ENCODE measurements at regions not wholly inside any gene's neighbourhood (a gene's known extent, or its start where the extent isn't known, plus 50 kb on each side); places are given as distances from the start of the nearest gene placed in this dataset.

GRCh38 chr10:4758256-4758655 is 67.8 kb upstream of the AKR1E2 start:
- H3K36me3 ChIP-seq (ENCODE audit: control insufficient read depth, insufficient read depth, low read length) = no peaks in the 10 kb centered on the region
- no peaks in the 10 kb centered on the region for H3K27me3 ChIP-seq (ENCODE audit: control insufficient read depth, insufficient read depth, low read length)
- DNase-seq = no peak
- no peaks in the 10 kb centered on the region for H3K9me3 ChIP-seq (replicated peaks; ENCODE audit: control insufficient read depth, low read depth, low read length)
- H3K27ac ChIP-seq (ENCODE audit: low read length) = no peak overlapping the region
- no peaks in the 10 kb centered on the region for H3K4me1 ChIP-seq (ENCODE audit: control insufficient read depth, insufficient read depth, low read length)
- no CpG with 5 or more reads among the region's 1 CpG for WGBS (ENCODE audit: insufficient coverage)
- no peak overlapping the region for H3K4me3 ChIP-seq (ENCODE audit: low read length)

- Histone ChIP-seq H3K27ac (ENCODE audit: low read length) (no peak overlapping the region), H3K4me1 (ENCODE audit: control insufficient read depth, insufficient read depth, low read length) (no peaks in the 10 kb centered on the region), H3K27me3 (ENCODE audit: control insufficient read depth, insufficient read depth, low read length) (no peaks in the 10 kb centered on the region), H3K36me3 (ENCODE audit: control insufficient read depth, insufficient read depth, low read length) (no peaks in the 10 kb centered on the region), H3K9me3 (replicated peaks; ENCODE audit: control insufficient read depth, low read depth, low read length) (no peaks in the 10 kb centered on the region), H3K4me3 (ENCODE audit: low read length) (no peak overlapping the region)
- DNase-seq = no peak
- WGBS (ENCODE audit: insufficient coverage) = 63% methylated on average over 3 of the region's 10 CpGs
These were observed 70.6 kb upstream of the AKR1E2 start for GRCh38 chr10:4755286-4755989.

- Histone ChIP-seq H3K4me1 (ENCODE audit: control insufficient read depth, insufficient read depth, low read length) (no peaks in the 10 kb centered on the region), H3K9me3 (replicated peaks; ENCODE audit: control insufficient read depth, low read depth, low read length) (no peaks in the 10 kb centered on the region), H3K36me3 (ENCODE audit: control insufficient read depth, insufficient read depth, low read length) (no peaks in the 10 kb centered on the region), H3K27ac (ENCODE audit: low read length) (no peak overlapping the region), H3K4me3 (ENCODE audit: low read length) (no peak overlapping the region), H3K27me3 (ENCODE audit: control insufficient read depth, insufficient read depth, low read length) (no peaks in the 10 kb centered on the region)
- WGBS (ENCODE audit: insufficient coverage) = 97% methylated on average over 6 of the region's 8 CpGs
- DNase-seq = no peak
These were observed 71.9 kb upstream of the AKR1E2 start for GRCh38 chr10:4754143-4754542.

GRCh38 chr10:4751211-4751610 is 74.8 kb upstream of the AKR1E2 start:
- Histone ChIP-seq H3K27me3 (ENCODE audit: control insufficient read depth, insufficient read depth, low read length) (no peaks in the 10 kb centered on the region), H3K9me3 (replicated peaks; ENCODE audit: control insufficient read depth, low read depth, low read length) (no peaks in the 10 kb centered on the region), H3K4me1 (ENCODE audit: control insufficient read depth, insufficient read depth, low read length) (no peaks in the 10 kb centered on the region), H3K27ac (ENCODE audit: low read length) (no peak overlapping the region), H3K36me3 (ENCODE audit: control insufficient read depth, insufficient read depth, low read length) (no peaks in the 10 kb centered on the region), H3K4me3 (ENCODE audit: low read length) (no peak overlapping the region)
- DNase-seq = no peak
- WGBS (ENCODE audit: insufficient coverage) = no CpG with 5 or more reads among the region's 2 CpGs

GRCh38 chr10:4749271-4749574 is 76.8 kb upstream of the AKR1E2 start:
- no peak overlapping the region for H3K27ac ChIP-seq (ENCODE audit: low read length)
- H3K36me3 ChIP-seq (ENCODE audit: control insufficient read depth, insufficient read depth, low read length) = no peaks in the 10 kb centered on the region
- H3K4me1 ChIP-seq (ENCODE audit: control insufficient read depth, insufficient read depth, low read length) = no peaks in the 10 kb centered on the region
- no peaks in the 10 kb centered on the region for H3K9me3 ChIP-seq (replicated peaks; ENCODE audit: control insufficient read depth, low read depth, low read length)
- no peak for DNase-seq
- no peaks in the 10 kb centered on the region for H3K27me3 ChIP-seq (ENCODE audit: control insufficient read depth, insufficient read depth, low read length)
- no CpG with 5 or more reads among the region's 4 CpGs for WGBS (ENCODE audit: insufficient coverage)
- H3K4me3 ChIP-seq (ENCODE audit: low read length) = no peak overlapping the region

- H3K9me3 ChIP-seq (replicated peaks; ENCODE audit: control insufficient read depth, low read depth, low read length) = no peaks in the 10 kb centered on the region
- H3K27me3 ChIP-seq (ENCODE audit: control insufficient read depth, insufficient read depth, low read length) = no peaks in the 10 kb centered on the region
- no peak overlapping the region for H3K4me3 ChIP-seq (ENCODE audit: low read length)
- H3K27ac ChIP-seq (ENCODE audit: low read length) = no peak overlapping the region
- WGBS (ENCODE audit: insufficient coverage) = 63% methylated on average over 2 of the region's 4 CpGs
- no peaks in the 10 kb centered on the region for H3K36me3 ChIP-seq (ENCODE audit: control insufficient read depth, insufficient read depth, low read length)
- no peak for DNase-seq
- no peaks in the 10 kb centered on the region for H3K4me1 ChIP-seq (ENCODE audit: control insufficient read depth, insufficient read depth, low read length)
These were observed 77.3 kb upstream of the AKR1E2 start for GRCh38 chr10:4748491-4749270.

GRCh38 chr10:4742217-4742616 is 83.8 kb upstream of the AKR1E2 start:
- Histone ChIP-seq H3K36me3 (ENCODE audit: control insufficient read depth, insufficient read depth, low read length) (no peaks in the 10 kb centered on the region), H3K9me3 (replicated peaks; ENCODE audit: control insufficient read depth, low read depth, low read length) (no peaks in the 10 kb centered on the region), H3K4me3 (ENCODE audit: low read length) (no peak overlapping the region), H3K4me1 (ENCODE audit: control insufficient read depth, insufficient read depth, low read length) (no peaks in the 10 kb centered on the region), H3K27me3 (ENCODE audit: control insufficient read depth, insufficient read depth, low read length) (no peaks in the 10 kb centered on the region), H3K27ac (ENCODE audit: low read length) (no peak overlapping the region)
- WGBS (ENCODE audit: insufficient coverage) = 41% methylated on average over 2 of the region's 2 CpGs
- peak; percentile 75 for DNase-seq

- Histone ChIP-seq H3K4me1 (ENCODE audit: control insufficient read depth, insufficient read depth, low read length) (no peaks in the 10 kb centered on the region), H3K9me3 (replicated peaks; ENCODE audit: control insufficient read depth, low read depth, low read length) (no peaks in the 10 kb centered on the region), H3K36me3 (ENCODE audit: control insufficient read depth, insufficient read depth, low read length) (no peaks in the 10 kb centered on the region), H3K27ac (ENCODE audit: low read length) (no peak overlapping the region), H3K4me3 (ENCODE audit: low read length) (no peak overlapping the region), H3K27me3 (ENCODE audit: control insufficient read depth, insufficient read depth, low read length) (no peaks in the 10 kb centered on the region)
- no CpG with 5 or more reads among the region's 2 CpGs for WGBS (ENCODE audit: insufficient coverage)
- peak; percentile 73 for DNase-seq
These were observed 85.5 kb upstream of the AKR1E2 start for GRCh38 chr10:4740471-4740870.

- H3K27me3 ChIP-seq (ENCODE audit: control insufficient read depth, insufficient read depth, low read length) = no peaks in the 10 kb centered on the region
- no peak overlapping the region for H3K27ac ChIP-seq (ENCODE audit: low read length)
- no peak for DNase-seq
- no CpG with 5 or more reads among the region's 5 CpGs for WGBS (ENCODE audit: insufficient coverage)
- no peak overlapping the region for H3K4me3 ChIP-seq (ENCODE audit: low read length)
- H3K36me3 ChIP-seq (ENCODE audit: control insufficient read depth, insufficient read depth, low read length) = no peaks in the 10 kb centered on the region
- no peaks in the 10 kb centered on the region for H3K9me3 ChIP-seq (replicated peaks; ENCODE audit: control insufficient read depth, low read depth, low read length)
- H3K4me1 ChIP-seq (ENCODE audit: control insufficient read depth, insufficient read depth, low read length) = no peaks in the 10 kb centered on the region
These were observed 89.4 kb upstream of the AKR1E2 start for GRCh38 chr10:4736608-4737007.

- Histone ChIP-seq H3K4me1 (ENCODE audit: control insufficient read depth, insufficient read depth, low read length) (no peaks in the 10 kb centered on the region), H3K27me3 (ENCODE audit: control insufficient read depth, insufficient read depth, low read length) (no peaks in the 10 kb centered on the region), H3K9me3 (replicated peaks; ENCODE audit: control insufficient read depth, low read depth, low read length) (no peaks in the 10 kb centered on the region), H3K27ac (ENCODE audit: low read length) (no peak overlapping the region), H3K36me3 (ENCODE audit: control insufficient read depth, insufficient read depth, low read length) (no peaks in the 10 kb centered on the region), H3K4me3 (ENCODE audit: low read length) (no peak overlapping the region)
- 84% methylated on average over 6 of the region's 7 CpGs for whole genome bisulfite sequencing (ENCODE audit: insufficient coverage)
- DNase-seq = no peak
These were observed 89.8 kb upstream of the AKR1E2 start for GRCh38 chr10:4736183-4736582.
